Left ventricle myocardium inferior (tissue), 1 donor: ENCODE measurements at regions not wholly inside any gene's neighbourhood (a gene's known extent, or its start where the extent isn't known, plus 50 kb on each side); places are given as distances from the start of the nearest gene placed in this dataset.

Source experiments
- DNase-seq: peaks from one replicate; pipeline ENCODE4 v3.0.0-alpha.2; 2020
- H3K27ac ChIP-seq: fragments of 200-600 bp; replicated peaks from 2 replicates; pipeline ENCODE4 v1.8.0; 2021
- H3K27me3 ChIP-seq: fragments of 200-600 bp; 2 replicates; pipeline ENCODE4 v1.8.0; 2021; ENCODE audit warnings: low read depth
- H3K36me3 ChIP-seq: fragments of 200-600 bp; 2 replicates; pipeline ENCODE4 v1.8.0; 2021
- H3K4me1 ChIP-seq: fragments of 200-600 bp; 2 replicates; pipeline ENCODE4 v1.8.0; 2021
- H3K4me3 ChIP-seq: fragments of 200-600 bp; 2 replicates; pipeline ENCODE4 v1.8.0; 2021; ENCODE audit warnings: mild to moderate bottlenecking, moderate library complexity
- H3K9me3 ChIP-seq: fragments of 200-600 bp; replicated peaks from 2 replicates; pipeline ENCODE4 v1.8.0; 2021
- intact Hi-C: fragments of 100-400 bp; cut with micrococcal nuclease; formaldehyde crosslinking; loops from one replicate; pipeline ENCODE4 v1.11.0; 2022
- TF ChIP-seq, protein P1 (sequence below): fragments of 200-600 bp; IDR thresholded peaks from 2 replicates; pipeline ENCODE4 v1.8.0; 2021; ENCODE audit warnings: antibody characterized with exemption, mild to moderate bottlenecking, borderline replicate concordance
- donor health status: DM: no; HTN: yes; CAD: no; lungs with severe emphysema.

DNA sequence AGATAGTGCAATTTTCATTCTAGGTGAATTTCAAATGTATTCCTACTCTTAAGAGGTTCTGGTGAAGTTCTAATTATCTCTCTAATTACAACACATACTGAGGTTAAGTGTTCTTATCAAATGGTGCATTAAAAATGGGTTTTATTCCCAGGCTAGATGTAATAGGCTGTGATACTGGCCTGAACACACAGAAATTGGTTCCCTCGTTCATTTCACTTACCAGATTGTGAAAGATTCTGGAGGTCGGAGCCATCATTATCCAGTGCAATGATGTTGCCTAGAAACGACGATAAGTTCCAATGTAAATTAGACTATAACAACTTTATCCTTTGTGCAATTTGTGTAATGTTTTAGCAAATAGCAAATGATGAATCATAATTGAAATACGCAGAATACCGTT lies 172.6 kb upstream of the SOX4 start:
- TF ChIP-seq, protein P1, sequence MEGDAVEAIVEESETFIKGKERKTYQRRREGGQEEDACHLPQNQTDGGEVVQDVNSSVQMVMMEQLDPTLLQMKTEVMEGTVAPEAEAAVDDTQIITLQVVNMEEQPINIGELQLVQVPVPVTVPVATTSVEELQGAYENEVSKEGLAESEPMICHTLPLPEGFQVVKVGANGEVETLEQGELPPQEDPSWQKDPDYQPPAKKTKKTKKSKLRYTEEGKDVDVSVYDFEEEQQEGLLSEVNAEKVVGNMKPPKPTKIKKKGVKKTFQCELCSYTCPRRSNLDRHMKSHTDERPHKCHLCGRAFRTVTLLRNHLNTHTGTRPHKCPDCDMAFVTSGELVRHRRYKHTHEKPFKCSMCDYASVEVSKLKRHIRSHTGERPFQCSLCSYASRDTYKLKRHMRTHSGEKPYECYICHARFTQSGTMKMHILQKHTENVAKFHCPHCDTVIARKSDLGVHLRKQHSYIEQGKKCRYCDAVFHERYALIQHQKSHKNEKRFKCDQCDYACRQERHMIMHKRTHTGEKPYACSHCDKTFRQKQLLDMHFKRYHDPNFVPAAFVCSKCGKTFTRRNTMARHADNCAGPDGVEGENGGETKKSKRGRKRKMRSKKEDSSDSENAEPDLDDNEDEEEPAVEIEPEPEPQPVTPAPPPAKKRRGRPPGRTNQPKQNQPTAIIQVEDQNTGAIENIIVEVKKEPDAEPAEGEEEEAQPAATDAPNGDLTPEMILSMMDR: no peak
- no peaks in the 10 kb centered on the region for H3K4me1 ChIP-seq
- no peaks in the 10 kb centered on the region for H3K36me3 ChIP-seq
- H3K9me3 ChIP-seq: peaks cover under 1% of the 10 kb centered on the region
- intact Hi-C loops: no loop called here
- no peak overlapping the region for H3K27ac ChIP-seq
- no peak overlapping the region for H3K4me3 ChIP-seq
- no peak for DNase-seq
- H3K27me3 ChIP-seq: no peaks in the 10 kb centered on the region

DNA sequence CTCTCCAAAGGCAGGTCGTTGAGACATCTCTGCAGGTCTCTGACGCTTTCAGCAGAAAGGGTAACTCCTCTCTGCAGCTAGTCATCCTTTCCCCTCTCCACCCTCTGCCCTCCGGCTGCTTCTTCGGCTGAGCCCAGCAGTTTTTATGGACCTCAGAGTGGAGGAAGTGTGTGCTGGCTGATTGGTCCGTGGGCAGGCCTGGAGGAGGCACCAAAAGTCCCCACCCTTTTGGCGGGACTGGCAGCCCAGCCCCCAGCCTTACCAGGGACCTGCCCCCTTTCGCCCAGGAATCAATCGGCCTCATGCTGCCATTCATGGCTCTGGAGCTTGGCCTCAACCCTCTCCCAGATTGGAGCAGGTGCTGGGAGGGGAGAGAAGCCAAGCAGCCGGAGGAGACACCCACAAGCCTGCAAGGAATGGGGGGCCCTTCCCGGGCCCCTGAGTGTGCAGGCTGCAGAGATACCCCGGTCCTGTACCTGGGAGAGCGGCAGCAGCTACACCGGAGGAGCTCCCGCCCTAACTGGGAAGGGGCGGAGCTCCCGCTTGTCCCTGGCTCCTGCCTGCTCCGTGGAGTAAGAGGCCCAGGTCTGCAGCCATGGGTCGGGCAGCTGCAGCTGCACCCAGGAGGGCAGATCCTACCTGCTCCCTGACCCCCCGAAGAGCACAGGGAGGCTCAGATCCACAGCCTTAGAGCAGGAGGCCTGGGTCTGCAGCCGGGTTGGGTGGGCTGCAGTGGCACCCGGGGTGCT lies 170.3 kb upstream of the SOX4 start:
- Histone ChIP-seq H3K4me1 (no peaks in the 10 kb centered on the region), H3K27ac (no peak overlapping the region), H3K36me3 (no peaks in the 10 kb centered on the region), H3K4me3 (no peak overlapping the region), H3K9me3 (peaks cover 7% of the 10 kb centered on the region), H3K27me3 (no peaks in the 10 kb centered on the region)
- TF ChIP-seq, protein P1: no peak
- no peak for DNase-seq
- intact Hi-C loops: no loop called here

DNA sequence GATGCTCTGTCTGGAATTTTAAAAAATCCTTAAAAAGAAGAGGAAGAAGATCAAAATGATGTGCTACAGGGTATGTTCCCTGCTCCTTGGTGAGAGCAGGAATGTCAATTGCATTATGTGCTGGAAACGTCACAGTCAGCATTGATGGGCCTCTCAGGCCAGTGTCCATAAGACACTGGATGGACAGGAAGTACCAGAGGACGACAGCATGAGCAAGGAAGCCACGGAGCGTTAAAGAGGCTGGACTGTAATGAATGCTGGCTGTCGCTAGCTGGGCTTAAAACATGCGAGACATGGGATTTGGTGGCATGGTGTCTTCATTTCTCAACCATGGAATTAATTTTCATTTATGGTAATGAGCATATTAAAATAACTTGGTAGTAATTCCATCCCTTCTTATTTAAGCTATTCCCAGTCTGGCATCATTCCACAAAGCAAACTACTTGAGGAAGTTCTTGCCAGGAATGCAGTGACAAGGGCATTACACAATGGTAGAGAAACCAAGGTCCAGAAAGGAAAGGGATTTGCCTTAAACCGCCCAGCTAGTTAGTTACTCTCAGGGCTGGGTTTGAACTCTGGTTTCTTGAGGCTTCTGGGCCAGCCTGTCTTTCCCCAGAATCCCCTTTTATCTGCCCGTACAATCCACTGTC lies 166.6 kb upstream of the SOX4 start:
- Histone ChIP-seq H3K4me3 (no peak overlapping the region), H3K9me3 (peaks cover 7% of the 10 kb centered on the region), H3K36me3 (no peaks in the 10 kb centered on the region), H3K27me3 (no peaks in the 10 kb centered on the region), H3K4me1 (no peaks in the 10 kb centered on the region), H3K27ac (no peak overlapping the region)
- TF ChIP-seq, protein P1: no peak
- DNase-seq: no peak
- intact Hi-C loops: no loop called here

DNA sequence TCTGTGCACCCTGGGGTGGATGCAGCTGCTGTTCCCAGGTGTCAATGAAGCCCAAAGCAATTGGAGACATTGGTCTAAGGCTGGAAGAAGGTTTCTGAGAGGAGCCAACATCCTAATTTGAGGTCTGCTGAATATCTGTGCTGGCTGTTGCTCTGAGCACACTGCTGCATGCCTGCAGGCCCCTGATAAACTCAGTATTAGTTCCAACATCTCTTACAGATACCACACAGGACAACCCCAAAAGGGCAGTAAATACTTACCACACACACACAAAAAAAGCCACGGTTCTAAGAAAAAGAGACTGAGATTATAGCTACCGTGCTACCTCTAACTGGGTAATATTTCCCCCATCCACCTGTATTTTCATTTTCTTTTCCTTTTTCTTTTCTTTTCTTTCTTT lies 164.3 kb upstream of the SOX4 start:
- Histone ChIP-seq H3K27ac (no peak overlapping the region), H3K4me3 (no peak overlapping the region), H3K27me3 (no peaks in the 10 kb centered on the region), H3K4me1 (no peaks in the 10 kb centered on the region), H3K9me3 (peaks cover 7% of the 10 kb centered on the region), H3K36me3 (no peaks in the 10 kb centered on the region)
- TF ChIP-seq, protein P1: no peak
- no peak for DNase-seq
- intact Hi-C loops: no loop called here

DNA sequence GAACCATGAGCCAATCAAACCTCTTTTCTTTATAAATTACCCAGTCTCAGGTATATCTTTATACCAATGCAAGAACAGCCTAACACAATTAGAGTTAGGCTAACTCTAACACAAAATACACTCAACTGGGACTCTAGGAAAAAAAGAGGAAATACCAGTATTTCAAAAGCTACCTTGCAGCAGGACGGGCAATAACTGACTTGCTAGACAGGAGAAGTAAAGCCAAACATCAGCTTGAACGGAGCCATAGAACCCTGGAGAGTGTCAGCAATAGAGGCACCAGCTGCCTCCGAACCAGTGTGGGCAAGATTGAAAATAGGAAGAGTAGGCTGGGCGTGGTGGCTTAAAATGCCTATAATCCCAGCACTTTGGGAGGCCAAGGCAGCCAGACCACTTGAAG lies 162.0 kb upstream of the SOX4 start:
- H3K27ac ChIP-seq: no peak overlapping the region
- no peaks in the 10 kb centered on the region for H3K27me3 ChIP-seq
- H3K9me3 ChIP-seq: peaks cover under 1% of the 10 kb centered on the region
- H3K36me3 ChIP-seq: no peaks in the 10 kb centered on the region
- TF ChIP-seq, protein P1: no peak
- H3K4me1 ChIP-seq: no peaks in the 10 kb centered on the region
- intact Hi-C loops: no loop called here
- DNase-seq: no peak
- H3K4me3 ChIP-seq: no peak overlapping the region
